GM18858 (cell line): ENCODE measurements at regions not wholly inside any gene's neighbourhood (a gene's known extent, or its start where the extent isn't known, plus 50 kb on each side); places are given as distances from the start of the nearest gene placed in this dataset.

Source experiments
- ATAC-seq: cut with Tn5 transposase; IDR thresholded peaks from one replicate; pipeline ENCODE4 v1.9.1; 2021; ENCODE audit not compliant: unreplicated experiment

DNA sequence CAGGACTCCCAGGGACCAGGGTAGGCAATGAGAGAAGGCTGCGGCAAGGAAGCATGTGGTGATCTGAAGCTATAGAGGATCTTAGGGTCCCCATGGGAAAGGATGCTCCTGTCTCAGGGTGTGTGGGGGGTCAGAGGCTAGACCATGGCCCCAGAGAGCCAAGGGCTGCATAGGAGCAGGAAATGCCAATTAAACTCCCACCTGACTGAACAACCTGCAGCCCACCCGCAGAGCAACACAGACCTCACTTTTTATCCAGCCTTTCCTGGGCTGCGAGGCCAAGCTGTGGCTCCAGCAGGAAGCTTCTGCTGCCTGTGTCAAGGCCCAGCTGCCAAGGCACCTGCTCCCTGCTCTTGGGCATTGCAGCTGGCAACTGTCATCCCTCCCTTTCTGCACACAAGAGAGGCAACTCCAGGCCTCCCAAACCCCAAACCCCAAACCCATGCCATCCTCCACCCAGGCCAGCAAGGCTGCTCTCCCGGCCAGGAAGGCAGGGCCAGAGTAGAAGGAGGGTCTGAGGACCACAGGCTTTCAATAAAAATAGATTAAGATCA lies 290.1 kb downstream of the FOXO1 start:
- ATAC-seq, result no peak

DNA sequence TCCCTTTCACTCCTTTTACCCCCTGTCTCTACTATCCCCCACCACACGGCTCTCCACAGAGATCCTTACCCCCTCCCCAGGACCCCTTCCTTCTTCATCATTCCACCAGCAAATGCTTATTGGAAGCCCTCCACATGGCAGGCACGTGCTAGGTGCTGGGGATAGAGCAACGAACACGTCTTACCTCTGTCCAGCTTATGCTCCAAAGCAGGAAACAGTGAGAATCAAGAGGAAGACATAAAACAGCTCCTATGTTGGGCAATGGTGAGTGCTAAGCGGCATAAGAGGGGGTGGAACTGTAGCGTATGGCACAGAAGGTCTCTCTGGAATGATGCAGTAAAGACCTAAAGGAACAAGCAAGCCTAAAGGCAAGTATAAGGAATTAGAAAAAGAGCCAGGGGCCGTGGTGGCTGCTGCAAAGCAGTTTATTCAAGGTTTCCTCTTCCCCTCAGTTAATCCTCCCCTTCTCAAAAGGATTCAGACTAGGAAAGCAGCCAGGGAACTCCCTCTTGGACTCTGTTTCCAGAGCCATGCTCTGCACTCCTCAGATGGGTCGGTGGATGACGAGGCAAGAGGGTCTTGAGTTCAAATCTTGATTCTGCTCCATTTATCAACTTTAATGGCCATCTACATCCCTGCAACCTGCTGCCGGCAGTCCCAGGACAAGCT lies 289.4 kb downstream of the FOXO1 start:
- no peak for ATAC-seq

DNA sequence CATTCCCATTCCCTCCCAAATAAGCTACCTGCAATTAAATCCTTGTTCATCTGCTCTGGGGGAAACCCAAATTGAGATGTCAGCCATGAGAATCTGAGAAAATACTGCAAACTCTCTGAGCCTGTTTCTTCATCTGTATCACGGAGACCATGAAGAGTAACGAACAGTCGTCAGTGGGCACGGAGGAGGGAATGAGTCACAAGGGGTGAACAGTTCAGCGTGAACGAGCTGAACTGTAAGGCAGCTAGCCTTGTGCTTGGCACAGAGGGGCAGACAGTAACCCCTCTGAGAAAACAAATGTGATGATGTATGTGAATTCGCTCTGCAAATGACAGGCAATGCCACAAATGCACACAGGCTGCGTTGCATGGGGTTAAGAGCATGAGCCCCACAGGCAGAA lies 288.7 kb downstream of the FOXO1 start:
- ATAC-seq, result no peak

DNA sequence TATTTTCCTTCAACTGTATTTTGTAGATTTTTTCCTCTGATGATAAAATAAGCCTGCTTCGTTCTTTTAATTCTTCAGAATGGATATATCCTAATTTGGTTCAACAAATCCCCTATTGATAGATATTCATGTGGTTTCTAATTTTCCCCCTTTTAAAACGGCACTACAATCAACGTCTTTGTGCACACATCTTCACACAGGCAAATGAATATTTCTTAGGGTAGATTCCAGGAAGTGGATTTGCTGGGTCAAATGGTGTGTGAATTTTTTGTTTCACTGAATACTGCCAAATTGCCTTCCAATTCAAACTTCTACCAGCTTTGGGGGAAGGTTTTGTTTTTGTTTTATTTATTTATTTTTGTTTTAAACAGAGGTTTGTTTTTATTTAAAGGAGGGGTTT lies 287.2 kb downstream of the FOXO1 start:
- no peak for ATAC-seq

DNA sequence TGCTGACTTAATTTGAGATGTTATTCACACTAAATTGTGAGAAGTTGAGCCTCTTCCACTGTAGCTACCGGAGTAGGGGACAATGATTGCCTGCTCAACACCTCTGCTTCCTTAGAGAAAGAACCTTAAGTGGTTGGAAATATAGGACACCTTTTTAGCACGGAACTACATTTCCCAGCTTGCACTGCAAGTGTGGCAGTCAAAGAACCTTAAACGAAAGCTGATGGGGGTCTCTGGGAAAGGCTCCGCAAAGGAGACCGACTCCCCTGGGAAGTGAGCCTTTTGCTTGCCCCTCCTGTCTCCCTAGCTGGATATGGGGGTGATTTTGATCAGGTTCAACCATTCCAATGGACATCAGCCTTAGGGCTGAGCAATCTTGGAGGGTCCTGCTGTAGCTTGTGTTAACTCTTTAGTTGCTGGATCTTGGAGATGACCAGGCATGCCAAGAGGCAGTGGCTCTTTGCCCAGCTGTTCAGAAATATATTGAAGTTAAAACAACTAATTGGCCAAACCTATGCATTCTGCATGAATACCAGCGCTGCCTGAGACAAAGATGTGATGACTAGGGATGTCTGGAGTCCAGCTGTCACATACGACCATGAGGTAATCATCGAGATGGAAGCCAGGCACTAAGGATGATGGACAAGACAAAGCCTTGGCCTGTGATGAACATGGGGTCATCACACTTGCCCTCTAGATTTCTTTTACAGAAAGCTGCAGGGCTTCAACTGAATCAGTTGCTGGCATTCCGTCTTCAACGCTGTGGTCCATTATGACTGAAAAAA lies 286.5 kb downstream of the FOXO1 start:
- ATAC-seq, result no peak

DNA sequence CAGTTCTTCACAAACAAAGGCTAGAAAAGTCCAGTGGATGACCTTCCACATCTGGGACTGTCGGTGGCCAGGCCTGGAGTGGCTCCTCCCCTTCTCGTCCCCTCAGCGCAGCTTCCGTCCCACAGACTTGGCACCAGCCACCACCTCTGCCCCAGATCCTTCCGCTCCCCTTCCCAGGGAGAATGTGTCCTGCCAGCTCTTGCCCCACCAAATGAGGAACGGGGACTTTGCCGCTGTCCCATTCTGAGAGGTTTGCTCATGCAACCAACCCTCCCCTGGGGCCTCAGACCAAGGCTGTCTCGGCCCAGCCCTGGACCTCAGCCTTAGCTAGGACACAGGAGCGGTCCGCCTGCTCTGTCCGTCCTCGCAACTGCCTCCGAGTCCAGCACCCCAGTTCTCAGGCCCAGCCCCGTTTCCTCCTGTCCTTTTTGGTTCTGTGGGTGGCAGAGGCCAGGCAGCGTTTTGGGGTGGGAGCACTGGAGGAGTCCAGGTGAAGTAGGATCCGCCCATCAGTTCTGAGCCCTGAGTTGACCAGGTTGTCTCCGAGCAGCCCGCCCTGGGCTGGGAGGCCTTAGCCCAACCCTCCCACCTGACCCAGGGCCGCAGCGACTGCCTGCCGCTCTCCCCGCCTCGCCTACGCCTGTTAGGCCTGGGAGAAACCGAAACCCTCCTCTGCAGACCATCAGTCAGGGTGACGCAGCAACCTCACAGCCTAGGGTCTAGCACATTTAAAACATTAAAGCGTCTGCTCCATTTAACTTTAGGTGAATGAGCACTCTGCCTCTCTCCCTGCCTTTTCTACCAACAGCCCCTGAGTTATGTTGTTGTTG lies 284.3 kb downstream of the FOXO1 start:
- ATAC-seq, result no peak

DNA sequence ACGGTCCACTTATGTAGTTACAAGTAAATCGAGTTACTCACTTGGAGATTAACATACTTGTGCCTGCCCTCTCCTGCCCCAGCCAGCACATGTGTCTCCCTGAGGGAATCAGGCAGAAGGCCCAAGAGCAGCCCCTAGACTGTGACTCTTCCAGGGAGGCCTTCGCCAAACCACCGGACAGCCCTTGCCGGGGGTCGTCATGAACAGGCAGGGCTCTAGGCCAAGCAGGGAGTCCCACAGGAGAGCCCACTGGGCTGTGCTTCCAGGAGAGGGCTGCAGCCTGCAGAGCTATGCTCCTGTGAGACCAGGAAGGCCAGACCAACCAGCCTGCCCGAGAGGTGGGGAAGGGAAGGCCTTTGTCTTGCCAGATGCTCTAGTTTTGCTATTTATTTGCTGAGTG lies 283.3 kb downstream of the FOXO1 start:
- no peak for ATAC-seq

DNA sequence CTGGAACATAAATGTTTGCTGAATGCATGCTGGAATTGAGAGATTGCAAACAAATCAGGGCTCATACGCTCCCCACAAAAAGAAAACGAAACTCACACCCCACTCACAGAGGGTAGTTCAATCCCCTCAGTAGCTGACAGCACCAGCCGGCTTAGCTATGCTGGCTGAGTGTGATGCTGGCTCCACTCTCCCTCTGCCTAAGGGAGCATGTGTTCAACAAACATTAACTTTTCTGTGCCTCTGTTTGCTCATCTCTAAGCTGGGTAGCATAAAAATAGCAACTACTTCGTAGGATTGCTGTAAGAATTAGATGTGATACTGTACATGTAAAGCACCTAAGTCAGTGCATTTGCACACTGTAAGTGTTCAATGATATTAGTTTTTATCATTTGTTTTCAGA lies 282.6 kb downstream of the FOXO1 start:
- no peak for ATAC-seq

DNA sequence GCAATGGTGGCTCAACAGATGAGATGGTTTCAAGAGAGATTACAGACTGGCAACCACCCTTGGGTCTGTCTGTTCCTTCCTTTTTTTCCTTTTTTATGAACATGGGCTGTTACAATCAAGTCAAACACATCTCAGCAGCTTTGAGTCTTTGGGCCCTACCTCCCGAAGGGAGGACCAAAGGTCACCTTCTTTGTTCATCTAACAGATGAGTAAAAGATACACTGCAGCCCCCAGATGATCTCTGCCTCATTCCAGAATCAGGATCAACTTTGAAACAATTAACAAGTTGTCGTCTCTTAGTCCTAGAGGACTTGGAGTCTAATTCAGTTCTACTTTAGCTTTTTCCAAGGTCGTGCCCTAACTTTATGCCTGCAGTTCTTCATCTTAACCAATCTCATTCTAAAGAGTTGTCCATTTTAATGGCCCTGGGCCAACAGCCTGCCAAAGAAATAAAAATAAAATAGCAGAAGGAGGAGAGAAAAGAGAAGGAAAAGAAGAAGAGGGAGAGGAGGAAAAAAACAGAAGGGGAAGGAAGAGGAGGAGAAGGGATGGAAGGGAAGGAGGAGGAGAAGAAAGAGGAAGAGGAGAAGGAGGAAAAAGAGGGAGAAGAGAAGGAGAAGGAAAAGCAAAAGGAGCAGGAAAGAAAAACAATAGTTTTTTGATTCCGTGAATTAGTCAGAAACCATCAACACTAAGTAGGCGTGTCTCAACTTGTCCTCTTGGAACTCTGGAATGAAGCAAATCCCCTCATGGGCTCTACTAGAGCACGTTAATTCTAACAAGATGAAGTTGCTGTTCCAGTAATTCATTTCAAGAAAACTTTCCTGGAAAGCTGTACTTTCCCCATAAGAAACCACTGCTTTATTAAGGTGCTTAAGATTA lies 281.2 kb downstream of the FOXO1 start:
- ATAC-seq, result no peak

DNA sequence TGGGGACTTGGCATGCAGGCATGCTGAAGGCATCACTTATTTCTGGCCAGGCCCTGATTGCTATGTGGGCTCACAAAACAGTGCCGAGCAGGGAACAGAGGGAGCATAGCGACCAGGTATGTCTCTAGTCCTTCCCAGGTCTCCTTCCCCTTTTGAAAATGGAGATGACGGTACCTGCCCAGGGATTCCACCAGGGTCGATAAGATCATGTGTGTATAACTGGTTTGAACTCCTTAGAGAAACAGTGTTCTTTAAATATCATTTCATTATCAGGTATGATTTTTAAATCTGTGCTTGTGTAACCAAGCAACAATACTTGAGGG lies 280.6 kb downstream of the FOXO1 start:
- ATAC-seq, result no peak

DNA sequence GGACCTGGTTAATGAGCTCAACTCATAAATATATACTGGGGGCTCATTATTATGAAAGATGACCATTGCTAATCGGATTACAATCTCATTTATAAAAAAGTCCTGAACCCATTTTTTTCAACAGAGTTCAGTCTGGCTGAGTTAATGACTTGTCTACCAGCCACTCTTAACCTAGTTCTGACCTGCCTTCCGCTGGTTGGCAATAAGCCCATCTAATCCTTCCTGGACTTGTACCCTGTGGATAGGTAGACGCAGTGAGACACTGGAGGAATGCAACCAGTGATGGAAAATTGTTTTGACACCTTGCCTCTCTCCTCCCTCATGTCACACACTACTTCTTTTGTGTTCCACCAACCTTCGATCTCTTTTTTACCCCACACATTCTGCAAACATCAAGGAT lies 279.9 kb downstream of the FOXO1 start:
- ATAC-seq, result no peak

DNA sequence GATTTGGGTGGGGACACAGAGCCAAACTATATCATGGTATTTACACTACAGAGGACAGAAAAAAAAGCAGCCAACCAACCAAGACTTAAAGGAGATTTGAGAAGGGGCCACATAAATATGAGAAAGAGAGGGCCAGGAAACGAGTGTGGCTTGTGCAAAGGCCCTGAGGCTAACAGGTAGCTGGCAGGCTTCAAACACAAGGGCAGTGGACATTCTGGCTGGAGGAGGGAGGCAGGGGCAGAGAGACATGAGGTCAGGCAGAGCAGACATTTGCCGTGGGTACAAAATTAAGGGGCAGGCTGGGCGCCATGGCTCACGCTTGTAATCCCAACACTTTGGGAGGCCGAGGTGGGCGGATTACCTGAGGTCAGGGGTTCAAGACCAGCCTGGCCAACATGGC lies 278.7 kb downstream of the FOXO1 start:
- no peak for ATAC-seq

DNA sequence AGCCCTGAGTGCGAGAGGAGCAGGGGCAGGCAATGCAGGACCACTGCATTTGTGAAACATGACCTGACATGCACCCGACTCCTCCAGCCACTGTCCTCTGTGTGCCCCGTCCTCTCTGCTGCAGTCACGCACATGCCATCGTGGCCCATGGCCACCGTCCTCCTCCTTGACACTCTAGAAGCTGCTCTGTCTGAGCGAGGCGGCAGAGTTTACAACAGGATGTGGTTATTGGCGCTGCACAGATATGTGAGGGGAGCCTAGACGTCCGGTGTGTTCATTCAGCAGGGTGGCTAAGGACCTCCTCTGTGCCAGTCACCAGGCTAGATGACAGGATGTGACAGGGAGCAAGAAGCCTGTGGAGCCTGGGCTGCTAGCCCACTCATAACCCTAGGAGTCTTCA lies 277.8 kb downstream of the FOXO1 start:
- ATAC-seq, result peak; percentile 99

DNA sequence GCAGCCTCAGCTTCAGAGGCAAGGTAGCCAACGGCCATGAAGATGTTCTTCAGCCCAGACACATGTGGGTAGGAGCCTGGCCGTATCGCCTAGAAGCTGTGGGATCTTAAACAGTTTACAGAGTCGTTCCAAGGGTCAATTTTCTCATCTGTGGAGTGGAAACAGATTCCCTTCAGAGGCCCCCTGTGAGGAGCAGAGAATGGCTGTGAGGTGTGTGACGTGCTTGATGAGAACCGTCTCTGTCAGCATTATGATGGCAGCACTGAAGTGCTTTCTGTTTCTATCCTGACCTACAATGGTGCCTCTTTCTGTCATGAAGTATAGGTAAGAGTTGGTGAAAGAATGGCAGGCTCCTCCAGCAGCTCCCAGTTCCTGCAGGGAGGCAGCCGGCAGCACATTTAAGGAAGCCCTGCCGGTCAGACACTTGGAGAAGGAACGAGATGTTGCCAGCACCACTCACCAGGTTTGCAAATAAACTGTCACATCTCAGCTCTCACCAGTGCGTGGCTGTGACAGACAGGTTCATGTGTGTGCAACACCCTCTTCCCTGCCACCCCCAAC lies 277.3 kb downstream of the FOXO1 start:
- ATAC-seq, result peak; percentile 34

DNA sequence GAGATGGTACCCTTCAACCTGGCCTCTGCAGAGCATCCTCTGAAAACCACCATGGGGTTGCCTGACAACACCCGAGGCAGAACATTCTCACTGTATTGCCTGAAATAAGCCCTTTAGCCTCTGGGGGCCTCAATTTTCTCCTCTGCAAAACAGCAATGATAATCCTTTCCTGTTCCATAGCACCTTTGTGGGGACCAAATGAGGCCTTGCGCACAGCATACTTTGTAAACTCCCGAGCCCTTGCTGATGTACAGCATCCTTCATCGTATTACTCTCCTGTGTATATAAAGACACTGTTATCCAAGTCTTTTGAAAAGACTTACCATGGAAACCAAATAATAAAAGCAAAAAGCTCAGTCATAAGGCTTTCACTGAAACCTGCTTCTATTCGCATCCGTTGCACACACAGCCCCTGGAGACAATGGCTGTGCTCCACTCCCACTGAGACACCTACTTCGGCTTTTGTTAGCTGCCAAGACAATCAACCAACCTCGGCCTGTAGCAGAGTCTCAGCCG lies 276.0 kb downstream of the FOXO1 start:
- ATAC-seq, result no peak

DNA sequence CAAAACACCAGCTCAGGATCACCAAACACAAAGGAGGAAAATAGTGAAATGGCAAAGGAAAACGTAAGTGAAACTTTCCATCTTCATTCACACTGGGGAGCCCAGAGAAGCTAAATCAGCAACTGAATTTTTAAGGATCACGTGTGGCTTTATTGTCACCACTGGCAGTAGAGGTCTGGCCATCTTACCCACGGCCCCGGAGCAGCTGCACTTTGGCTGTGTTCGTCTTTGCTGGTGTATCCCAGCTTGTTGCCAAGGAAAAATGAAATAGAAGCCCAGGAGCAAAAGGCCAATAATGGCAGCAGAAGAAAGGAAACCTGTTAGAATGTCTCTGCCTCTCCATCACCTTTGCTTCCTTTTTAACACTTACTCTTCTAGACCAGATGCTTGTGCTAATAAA lies 274.7 kb downstream of the FOXO1 start:
- ATAC-seq, result no peak

DNA sequence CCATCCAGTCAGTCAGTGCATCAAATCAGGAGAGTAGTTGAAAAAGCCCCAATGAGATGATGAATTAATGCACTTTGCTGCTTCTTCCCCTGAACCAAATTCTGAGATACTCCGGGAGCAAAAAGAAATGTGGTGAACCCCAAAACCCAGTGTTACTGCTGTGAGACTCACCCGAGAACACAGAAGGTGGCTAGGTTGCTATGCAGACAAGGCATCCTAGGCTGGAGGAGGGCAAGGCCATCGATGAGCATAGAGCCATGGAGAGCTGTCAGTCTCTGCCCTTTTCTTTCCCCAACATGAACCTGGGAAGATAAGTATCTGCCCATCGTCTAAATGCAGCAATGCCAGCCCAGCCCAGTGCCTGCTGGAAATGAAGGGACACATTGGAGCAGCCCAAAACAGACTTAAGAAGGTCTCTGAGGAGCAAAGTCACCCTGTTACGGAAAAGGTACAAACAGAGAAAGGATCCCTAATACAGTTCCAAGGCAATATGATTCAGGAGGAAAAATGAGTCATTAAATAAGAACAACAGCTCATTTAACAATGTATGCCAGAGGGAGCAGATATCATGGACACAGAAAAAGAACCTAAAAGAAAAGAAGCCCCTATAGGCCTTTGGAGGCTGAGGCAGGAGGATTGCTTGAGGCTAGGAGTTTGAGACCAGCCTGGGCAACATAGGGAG lies 272.0 kb downstream of the FOXO1 start:
- no peak for ATAC-seq

DNA sequence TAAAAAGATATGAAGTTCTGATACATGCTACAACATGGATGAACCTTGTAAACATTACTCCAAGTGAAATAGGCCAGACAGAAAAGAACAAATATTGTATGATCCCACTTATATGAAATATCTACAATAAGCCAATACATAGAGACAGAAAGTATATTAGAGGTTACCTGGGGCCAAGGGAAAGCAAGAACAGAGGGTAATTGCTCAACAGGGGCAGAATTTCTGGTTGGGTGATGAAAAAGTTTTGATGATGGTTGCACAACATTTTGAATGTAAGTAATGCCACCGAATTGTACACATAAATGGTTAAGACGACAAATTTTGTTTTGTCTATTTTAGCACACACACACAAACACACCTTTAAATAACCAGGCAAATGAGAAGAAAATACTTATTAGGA lies 268.4 kb downstream of the FOXO1 start:
- ATAC-seq, result no peak

DNA sequence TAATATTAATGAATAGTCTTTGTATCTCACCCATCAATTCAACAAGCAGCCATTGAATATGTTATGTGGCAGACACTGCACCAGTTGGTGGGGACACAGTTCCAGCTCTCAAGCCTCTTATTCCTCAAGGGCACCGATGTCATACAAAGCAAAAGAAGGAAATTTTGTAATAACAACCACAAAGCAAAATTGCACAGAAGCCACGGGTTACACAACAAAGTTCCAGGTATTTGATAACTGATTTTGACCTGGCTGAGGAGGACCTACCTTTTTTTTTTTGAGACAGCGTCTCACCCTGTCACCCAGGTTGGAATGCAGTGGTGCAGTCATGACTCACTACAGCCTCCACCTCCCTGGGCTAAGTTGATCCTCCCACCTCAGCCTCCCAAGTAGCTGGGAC lies 266.7 kb downstream of the FOXO1 start:
- no peak for ATAC-seq
